ENCODE measurements at regions not wholly inside any gene's neighbourhood (a gene's known extent, or its start where the extent isn't known, plus 50 kb on each side); places are given as distances from the start of the nearest gene placed in this dataset.

- ATAC-seq (ENCODE audit: low read depth): no peak
Measured at GRCh38 chr22:22111983-22112382, 129.4 kb upstream of the TOP3B start.

GRCh38 chr22:22111267-22111751, 128.7 kb upstream of the TOP3B start:
- H3K4me1 ChIP-seq (ENCODE audit: insufficient read depth, poor library complexity, severe bottlenecking): peaks cover 26% of the 10 kb centered on the region
- peak; percentile 39 for TF ChIP-seq CTCF (IDR thresholded peaks at IDR 0.05; ENCODE audit: poor library complexity, severe bottlenecking)
- peak; percentile 93 for ATAC-seq (ENCODE audit: low read depth)
- peak; percentile 92 for DNase-seq (ENCODE audit: low spot score)
- no peak overlapping the region for H3K4me3 ChIP-seq (ENCODE audit: severe bottlenecking)
- peak overlapping the region; percentile 97 for H3K27ac ChIP-seq (ENCODE audit: poor library complexity, severe bottlenecking)
- H3K27me3 ChIP-seq (ENCODE audit: insufficient read depth, poor library complexity, severe bottlenecking): no peaks in the 10 kb centered on the region
- H3K36me3 ChIP-seq (ENCODE audit: low read depth): no peaks in the 10 kb centered on the region
- H3K9me3 ChIP-seq (ENCODE audit: severe bottlenecking): peaks cover 2% of the 10 kb centered on the region

More at GRCh38 chr22:22111983-22112382, 129.4 kb upstream of the TOP3B start:
- no peaks in the 10 kb centered on the region for H3K27me3 ChIP-seq (ENCODE audit: insufficient read depth, poor library complexity, severe bottlenecking)
- peaks cover 2% of the 10 kb centered on the region for H3K9me3 ChIP-seq (ENCODE audit: severe bottlenecking)
- H3K27ac ChIP-seq (ENCODE audit: poor library complexity, severe bottlenecking): peak overlapping the region; percentile 97
- DNase-seq (ENCODE audit: low spot score): no peak
- H3K36me3 ChIP-seq (ENCODE audit: low read depth): no peaks in the 10 kb centered on the region
- H3K4me1 ChIP-seq (ENCODE audit: insufficient read depth, poor library complexity, severe bottlenecking): peaks cover 26% of the 10 kb centered on the region
- no peak overlapping the region for H3K4me3 ChIP-seq (ENCODE audit: severe bottlenecking)
- TF ChIP-seq CTCF (IDR thresholded peaks at IDR 0.05; ENCODE audit: poor library complexity, severe bottlenecking): no peak

GRCh38 chr22:22110548-22111266, 128.1 kb upstream of the TOP3B start:
- H3K27me3 ChIP-seq (ENCODE audit: insufficient read depth, poor library complexity, severe bottlenecking): no peaks in the 10 kb centered on the region
- peaks cover 2% of the 10 kb centered on the region for H3K9me3 ChIP-seq (ENCODE audit: severe bottlenecking)
- no peak overlapping the region for H3K4me3 ChIP-seq (ENCODE audit: severe bottlenecking)
- DNase-seq (ENCODE audit: low spot score) (peak; percentile 91), ATAC-seq (ENCODE audit: low read depth) (peak; percentile 86)
- peaks cover 26% of the 10 kb centered on the region for H3K4me1 ChIP-seq (ENCODE audit: insufficient read depth, poor library complexity, severe bottlenecking)
- no peaks in the 10 kb centered on the region for H3K36me3 ChIP-seq (ENCODE audit: low read depth)
- peak overlapping the region; percentile 97 for H3K27ac ChIP-seq (ENCODE audit: poor library complexity, severe bottlenecking)
- TF ChIP-seq CTCF (IDR thresholded peaks at IDR 0.05; ENCODE audit: poor library complexity, severe bottlenecking): peak; percentile 67

GRCh38 chr22:22109693-22110466, 127.3 kb upstream of the TOP3B start:
- DNase-seq (ENCODE audit: low spot score) (no peak), ATAC-seq (ENCODE audit: low read depth) (no peak)
- peak; percentile 15 for TF ChIP-seq CTCF (IDR thresholded peaks at IDR 0.05; ENCODE audit: poor library complexity, severe bottlenecking)
- Histone ChIP-seq H3K27me3 (ENCODE audit: insufficient read depth, poor library complexity, severe bottlenecking) (no peaks in the 10 kb centered on the region), H3K27ac (ENCODE audit: poor library complexity, severe bottlenecking) (peak overlapping the region; percentile 97), H3K9me3 (ENCODE audit: severe bottlenecking) (peaks cover 2% of the 10 kb centered on the region), H3K4me1 (ENCODE audit: insufficient read depth, poor library complexity, severe bottlenecking) (peaks cover 26% of the 10 kb centered on the region), H3K36me3 (ENCODE audit: low read depth) (no peaks in the 10 kb centered on the region), H3K4me3 (ENCODE audit: severe bottlenecking) (no peak overlapping the region)

All from RWPE2 (cell line).